ENCODE measurements at regions not wholly inside any gene's neighbourhood (a gene's known extent, or its start where the extent isn't known, plus 50 kb on each side); places are given as distances from the start of the nearest gene placed in this dataset.

DNA sequence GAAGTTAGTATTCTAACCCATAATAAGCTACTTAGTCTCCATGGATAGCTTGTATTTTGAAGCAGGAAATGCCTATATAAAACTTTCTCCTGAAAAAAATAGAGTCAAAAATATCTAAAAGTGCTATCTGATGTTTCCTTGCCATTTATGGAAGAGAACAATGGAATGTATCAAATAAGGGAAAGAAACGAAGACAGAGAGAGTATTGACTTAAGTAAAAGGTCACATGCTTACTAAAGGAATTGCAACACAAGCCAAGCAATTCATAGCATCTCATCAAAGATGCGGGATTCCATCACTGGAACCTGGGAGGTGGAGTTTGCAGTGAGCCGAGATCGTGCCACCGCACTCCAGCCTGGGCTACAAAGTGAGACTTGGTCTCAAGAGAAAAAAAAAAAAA is 112.9 kb upstream of the DTNBP1 start:
- TF ChIP-seq, protein P1, sequence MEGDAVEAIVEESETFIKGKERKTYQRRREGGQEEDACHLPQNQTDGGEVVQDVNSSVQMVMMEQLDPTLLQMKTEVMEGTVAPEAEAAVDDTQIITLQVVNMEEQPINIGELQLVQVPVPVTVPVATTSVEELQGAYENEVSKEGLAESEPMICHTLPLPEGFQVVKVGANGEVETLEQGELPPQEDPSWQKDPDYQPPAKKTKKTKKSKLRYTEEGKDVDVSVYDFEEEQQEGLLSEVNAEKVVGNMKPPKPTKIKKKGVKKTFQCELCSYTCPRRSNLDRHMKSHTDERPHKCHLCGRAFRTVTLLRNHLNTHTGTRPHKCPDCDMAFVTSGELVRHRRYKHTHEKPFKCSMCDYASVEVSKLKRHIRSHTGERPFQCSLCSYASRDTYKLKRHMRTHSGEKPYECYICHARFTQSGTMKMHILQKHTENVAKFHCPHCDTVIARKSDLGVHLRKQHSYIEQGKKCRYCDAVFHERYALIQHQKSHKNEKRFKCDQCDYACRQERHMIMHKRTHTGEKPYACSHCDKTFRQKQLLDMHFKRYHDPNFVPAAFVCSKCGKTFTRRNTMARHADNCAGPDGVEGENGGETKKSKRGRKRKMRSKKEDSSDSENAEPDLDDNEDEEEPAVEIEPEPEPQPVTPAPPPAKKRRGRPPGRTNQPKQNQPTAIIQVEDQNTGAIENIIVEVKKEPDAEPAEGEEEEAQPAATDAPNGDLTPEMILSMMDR (conservative IDR thresholded peaks at IDR 0.05): no peak
- TF ChIP-seq ZFX (IDR thresholded peaks at IDR 0.05): no peak
